ENCODE measurements at regions not wholly inside any gene's neighbourhood (a gene's known extent, or its start where the extent isn't known, plus 50 kb on each side); places are given as distances from the start of the nearest gene placed in this dataset.

- no peak overlapping the region for H3K4me3 ChIP-seq (replicated peaks; ENCODE audit: low read depth, low read length)
- no peak for TF ChIP-seq CTCF (IDR thresholded peaks at IDR 0.05; ENCODE audit: low read length, missing control alignments)
- DNase-seq (ENCODE audit: low read depth), result no peak
Observed at GRCh38 chr1:229841230-229841629, 215.2 kb downstream of the URB2 start.

GRCh38 chr1:229842302-229843255 is 216.5 kb downstream of the URB2 start:
- no peak for TF ChIP-seq CTCF (IDR thresholded peaks at IDR 0.05; ENCODE audit: low read length, missing control alignments)
- no peak for DNase-seq (ENCODE audit: low read depth)
- no peak overlapping the region for H3K4me3 ChIP-seq (replicated peaks; ENCODE audit: low read depth, low read length)

GRCh38 chr1:229843627-229844238 is 217.7 kb downstream of the URB2 start:
- DNase-seq (ENCODE audit: low read depth), result peak; percentile 39
- TF ChIP-seq CTCF (IDR thresholded peaks at IDR 0.05; ENCODE audit: low read length, missing control alignments), result peak; percentile 24
- H3K4me3 ChIP-seq (replicated peaks; ENCODE audit: low read depth, low read length), result no peak overlapping the region

- DNase-seq (ENCODE audit: low read depth), result no peak
- no peak overlapping the region for H3K4me3 ChIP-seq (replicated peaks; ENCODE audit: low read depth, low read length)
- no peak for TF ChIP-seq CTCF (IDR thresholded peaks at IDR 0.05; ENCODE audit: low read length, missing control alignments)
Observed at GRCh38 chr1:229844675-229845074, 218.6 kb downstream of the URB2 start.

GRCh38 chr1:229845410-229846138 is 219.5 kb downstream of the URB2 start:
- no peak for DNase-seq (ENCODE audit: low read depth)
- no peak overlapping the region for H3K4me3 ChIP-seq (replicated peaks; ENCODE audit: low read depth, low read length)
- TF ChIP-seq CTCF (IDR thresholded peaks at IDR 0.05; ENCODE audit: low read length, missing control alignments), result no peak

- no peak overlapping the region for H3K4me3 ChIP-seq (replicated peaks; ENCODE audit: low read depth, low read length)
- no peak for DNase-seq (ENCODE audit: low read depth)
- TF ChIP-seq CTCF (IDR thresholded peaks at IDR 0.05; ENCODE audit: low read length, missing control alignments), result no peak
Observed at GRCh38 chr1:229846351-229846750, 220.3 kb downstream of the URB2 start.
